ENCODE measurements at regions not wholly inside any gene's neighbourhood (a gene's known extent, or its start where the extent isn't known, plus 50 kb on each side); places are given as distances from the start of the nearest gene placed in this dataset.

GRCh38 chr10:117885206-117885829 is 161.4 kb downstream of the RAB11FIP2 start:
- no peak overlapping the region for H3K4me2 ChIP-seq
- H3K4me3 ChIP-seq, result no peak overlapping the region
- TF ChIP-seq POLR2AphosphoS2 (conservative IDR thresholded peaks at IDR 0.05; ENCODE audit: low read length), result no peak
- no peak for TF ChIP-seq KDM1A (IDR thresholded peaks at IDR 0.05; ENCODE audit: low read depth)
- TF ChIP-seq PHF8 (IDR thresholded peaks at IDR 0.05; ENCODE audit: borderline replicate concordance, low read depth), result no peak
- TF ChIP-seq HOXB13 (CRISPR knock-in tag; IDR thresholded peaks at IDR 0.05; ENCODE audit: low read depth), result no peak
- TF ChIP-seq FOSL2 (IDR thresholded peaks at IDR 0.05), result no peak
- TF ChIP-seq FOSL2 (CRISPR knock-in tag; IDR thresholded peaks at IDR 0.05), result peak; percentile 34; the same call in 1 of the 2 replicates
- TF ChIP-seq NFE2L2 (conservative IDR thresholded peaks at IDR 0.05; ENCODE audit: low read length), result no peak
- no peak for TF ChIP-seq USF2 (IDR thresholded peaks at IDR 0.05)
- no peak for TF ChIP-seq EHF (CRISPR knock-in tag; IDR thresholded peaks at IDR 0.05)
- H3K27ac ChIP-seq, result no peak overlapping the region
- no peak for DNase-seq (ENCODE audit: low read depth in 1 of 2, low spot score in 1 of 2)
- no peak for FAIRE-seq
- ChIA-PET POLR2A (no interaction called here), CTCF (interaction anchor here (1.1 kb wide), 1 partner anchor 443 kb away, joined by 3 read pairs; no protein-coding TSS in a partner anchor)
- H3K9me3 ChIP-seq, result no peaks in the 10 kb centered on the region
- 22% methylated on average over 14 of the region's 14 CpGs for WGBS (ENCODE audit: missing lambda C conversion rate)
- no peaks in the 10 kb centered on the region for H3K4me1 ChIP-seq
- ATAC-seq, result no peak

DNA sequence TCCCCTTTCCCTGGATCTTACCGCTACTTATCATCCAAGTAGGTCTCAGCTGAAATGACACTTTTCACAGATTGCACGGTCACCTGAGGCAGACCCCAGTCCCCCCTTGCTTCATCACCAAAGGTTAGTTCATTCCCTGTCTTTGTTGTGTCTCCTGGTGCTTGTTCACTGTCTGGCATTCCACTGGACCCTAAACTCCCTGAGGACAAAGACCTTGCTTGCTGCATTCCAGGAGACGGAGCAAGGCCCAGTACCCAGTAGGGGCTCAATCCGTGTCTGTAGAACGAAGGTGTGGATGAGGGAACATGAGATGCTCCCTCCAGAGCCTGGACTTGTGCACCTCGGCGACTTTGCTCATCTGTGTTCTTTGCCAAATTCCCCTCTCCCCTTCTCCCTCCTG is 160.0 kb downstream of the RAB11FIP2 start:
- DNase-seq (ENCODE audit: low read depth in 1 of 2, low spot score in 1 of 2) (no peak), ATAC-seq (no peak), FAIRE-seq (no peak)
- Histone ChIP-seq H3K4me3 (no peak overlapping the region), H3K4me1 (no peaks in the 10 kb centered on the region), H3K27ac (no peak overlapping the region), H3K9me3 (no peaks in the 10 kb centered on the region), H3K4me2 (no peak overlapping the region)
- TF ChIP-seq TP53 (CRISPR knock-in tag; IDR thresholded peaks at IDR 0.05), result no peak
- TF ChIP-seq USF2 (IDR thresholded peaks at IDR 0.05), result no peak
- no peak for TF ChIP-seq EHMT2 (IDR thresholded peaks at IDR 0.05; ENCODE audit: low read depth)
- TF ChIP-seq HDAC2 (IDR thresholded peaks at IDR 0.05), result no peak
- TF ChIP-seq ZFP36 (IDR thresholded peaks at IDR 0.05; ENCODE audit: borderline replicate concordance, partially characterized antibody), result no peak
- no peak for TF ChIP-seq RCOR1 (IDR thresholded peaks at IDR 0.05; ENCODE audit: low read depth, low read length)
- no peak for TF ChIP-seq RAD21 (conservative IDR thresholded peaks at IDR 0.05 in 1 of 2, IDR thresholded peaks at IDR 0.05 in 1 of 2)
- TF ChIP-seq HOXB13 (CRISPR knock-in tag; IDR thresholded peaks at IDR 0.05; ENCODE audit: low read depth), result no peak
- TF ChIP-seq MAFK (IDR thresholded peaks at IDR 0.05; ENCODE audit: partially characterized antibody), result no peak
- no peak for TF ChIP-seq CBX2 (IDR thresholded peaks at IDR 0.05; ENCODE audit: borderline replicate concordance, low read depth)
- TF ChIP-seq POLR2AphosphoS2 (conservative IDR thresholded peaks at IDR 0.05; ENCODE audit: low read length), result no peak
- TF ChIP-seq NR3C1 (IDR thresholded peaks at IDR 0.05), result no peak
- TF ChIP-seq HMGXB4 (CRISPR knock-in tag; IDR thresholded peaks at IDR 0.05; ENCODE audit: borderline replicate concordance), result no peak
- TF ChIP-seq, protein P1, sequence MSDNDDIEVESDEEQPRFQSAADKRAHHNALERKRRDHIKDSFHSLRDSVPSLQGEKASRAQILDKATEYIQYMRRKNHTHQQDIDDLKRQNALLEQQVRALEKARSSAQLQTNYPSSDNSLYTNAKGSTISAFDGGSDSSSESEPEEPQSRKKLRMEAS (IDR thresholded peaks at IDR 0.05), result no peak
- 12% methylated on average over 7 of the region's 7 CpGs for WGBS (ENCODE audit: missing lambda C conversion rate)
- CTCF ChIA-PET, result no interaction called here
- POLR2A ChIA-PET, result no interaction called here

GRCh38 chr10:117889664-117890063 is 157.1 kb downstream of the RAB11FIP2 start:
- no peak for FAIRE-seq
- DNase-seq (ENCODE audit: low read depth in 1 of 2, low spot score in 1 of 2), result no peak
- Histone ChIP-seq H3K4me2 (no peak overlapping the region), H3K4me3 (no peak overlapping the region), H3K9me3 (no peaks in the 10 kb centered on the region), H3K4me1 (no peaks in the 10 kb centered on the region), H3K27ac (no peak overlapping the region)
- CTCF ChIA-PET, result interaction anchor here (0.5 to 0.6 kb wide), 3 partner anchors 185 to 757 kb away, joined by 3 read pairs; no protein-coding TSS in a partner anchor
- POLR2A ChIA-PET, result no interaction called here
- WGBS (ENCODE audit: missing lambda C conversion rate), result 17% methylated on average over 4 of the region's 4 CpGs
- ATAC-seq, result no peak
- TF ChIP-seq CBX2 (IDR thresholded peaks at IDR 0.05; ENCODE audit: borderline replicate concordance, low read depth), result no peak
- TF ChIP-seq FOSB (CRISPR knock-in tag; IDR thresholded peaks at IDR 0.05), result no peak
- TF ChIP-seq ELK1 (IDR thresholded peaks at IDR 0.05; ENCODE audit: low read depth, low read length), result no peak
- TF ChIP-seq NFE2L2 (conservative IDR thresholded peaks at IDR 0.05; ENCODE audit: low read length), result no peak
- TF ChIP-seq USF2 (IDR thresholded peaks at IDR 0.05), result no peak
- TF ChIP-seq NPAS2 (CRISPR knock-in tag; IDR thresholded peaks at IDR 0.05; ENCODE audit: borderline replicate concordance), result no peak
- TF ChIP-seq, protein P2, sequence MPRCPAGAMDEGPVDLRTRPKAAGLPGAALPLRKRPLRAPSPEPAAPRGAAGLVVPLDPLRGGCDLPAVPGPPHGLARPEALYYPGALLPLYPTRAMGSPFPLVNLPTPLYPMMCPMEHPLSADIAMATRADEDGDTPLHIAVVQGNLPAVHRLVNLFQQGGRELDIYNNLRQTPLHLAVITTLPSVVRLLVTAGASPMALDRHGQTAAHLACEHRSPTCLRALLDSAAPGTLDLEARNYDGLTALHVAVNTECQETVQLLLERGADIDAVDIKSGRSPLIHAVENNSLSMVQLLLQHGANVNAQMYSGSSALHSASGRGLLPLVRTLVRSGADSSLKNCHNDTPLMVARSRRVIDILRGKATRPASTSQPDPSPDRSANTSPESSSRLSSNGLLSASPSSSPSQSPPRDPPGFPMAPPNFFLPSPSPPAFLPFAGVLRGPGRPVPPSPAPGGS (IDR thresholded peaks at IDR 0.05), result no peak
- no peak for TF ChIP-seq ZSCAN20 (CRISPR knock-in tag; IDR thresholded peaks at IDR 0.05)

All from A549 (cell line).